GM13976 (cell line): ENCODE measurements at regions not wholly inside any gene's neighbourhood (a gene's known extent, or its start where the extent isn't known, plus 50 kb on each side); places are given as distances from the start of the nearest gene placed in this dataset.

Experiments
- DNase-seq: peaks from one replicate; pipeline ENCODE4 v3.0.0; 2012; ENCODE audit warnings: low spot score
- CTCF ChIP-seq: IDR thresholded peaks from 2 replicates; pipeline ENCODE4 v1.5.1; 2012; ENCODE audit warnings: borderline replicate concordance, mild to moderate bottlenecking; ENCODE audit not compliant: insufficient read depth; ENCODE audit errors: extremely low read depth, missing control alignments, control extremely low read depth
- in situ Hi-C: fragments of 300-500 bp; cut with MboI; formaldehyde crosslinking; loops from one replicate; pipeline ENCODE4 v1.12.0; 2022; ENCODE audit warnings: low sequenced_read_pairs, mixed read lengths, inconsistent platforms; ENCODE audit not compliant: unreplicated experiment

- no peak for DNase-seq
- no peak for TF ChIP-seq CTCF
- in situ Hi-C loops = no loop called here
Measured at GRCh38 chr2:123086613-123087385, 938.3 kb upstream of the CNTNAP5 start.

- in situ Hi-C loops = no loop called here
- TF ChIP-seq CTCF = no peak
Measured at GRCh38 chr2:123091471-123091870, 933.6 kb upstream of the CNTNAP5 start.

GRCh38 chr2:123093199-123093598 lies 931.9 kb upstream of the CNTNAP5 start:
- DNase-seq = no peak
- in situ Hi-C loops = no loop called here
- TF ChIP-seq CTCF = no peak

More at GRCh38 chr2:123091471-123091870, 933.6 kb upstream of the CNTNAP5 start:
- DNase-seq = no peak

- in situ Hi-C loops = no loop called here
- no peak for TF ChIP-seq CTCF
- no peak for DNase-seq
Measured at GRCh38 chr2:123095219-123095835, 929.8 kb upstream of the CNTNAP5 start.

GRCh38 chr2:123098619-123099018 lies 926.5 kb upstream of the CNTNAP5 start:
- no peak for DNase-seq
- in situ Hi-C loops = no loop called here
- TF ChIP-seq CTCF = no peak

- TF ChIP-seq CTCF = no peak
- no peak for DNase-seq
- in situ Hi-C loops = no loop called here
Measured at GRCh38 chr2:123101434-123101833, 923.7 kb upstream of the CNTNAP5 start.
